ENCODE measurements at regions not wholly inside any gene's neighbourhood (a gene's known extent, or its start where the extent isn't known, plus 50 kb on each side); places are given as distances from the start of the nearest gene placed in this dataset.

DNA sequence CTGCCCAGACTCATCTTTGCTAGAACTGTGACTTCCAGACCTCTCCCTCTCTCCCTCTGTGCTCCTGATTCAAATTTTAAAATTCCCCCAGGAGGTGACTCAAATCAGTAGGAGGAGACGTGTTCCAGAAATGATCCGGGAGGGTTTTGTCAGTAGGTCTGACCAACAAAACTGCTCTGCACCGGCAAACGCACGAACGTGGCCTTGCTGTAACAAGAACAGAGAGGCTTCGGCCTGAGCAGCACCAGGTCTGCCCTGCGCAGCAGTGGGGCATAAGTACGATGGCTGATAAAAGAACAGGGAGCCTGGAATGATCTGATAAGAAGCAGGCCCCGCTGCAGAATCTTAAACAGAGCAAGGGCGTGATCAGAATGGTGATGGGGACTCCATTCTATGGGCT, 152.7 kb upstream of the AUTS2 start:
- TF ChIP-seq, protein P1, sequence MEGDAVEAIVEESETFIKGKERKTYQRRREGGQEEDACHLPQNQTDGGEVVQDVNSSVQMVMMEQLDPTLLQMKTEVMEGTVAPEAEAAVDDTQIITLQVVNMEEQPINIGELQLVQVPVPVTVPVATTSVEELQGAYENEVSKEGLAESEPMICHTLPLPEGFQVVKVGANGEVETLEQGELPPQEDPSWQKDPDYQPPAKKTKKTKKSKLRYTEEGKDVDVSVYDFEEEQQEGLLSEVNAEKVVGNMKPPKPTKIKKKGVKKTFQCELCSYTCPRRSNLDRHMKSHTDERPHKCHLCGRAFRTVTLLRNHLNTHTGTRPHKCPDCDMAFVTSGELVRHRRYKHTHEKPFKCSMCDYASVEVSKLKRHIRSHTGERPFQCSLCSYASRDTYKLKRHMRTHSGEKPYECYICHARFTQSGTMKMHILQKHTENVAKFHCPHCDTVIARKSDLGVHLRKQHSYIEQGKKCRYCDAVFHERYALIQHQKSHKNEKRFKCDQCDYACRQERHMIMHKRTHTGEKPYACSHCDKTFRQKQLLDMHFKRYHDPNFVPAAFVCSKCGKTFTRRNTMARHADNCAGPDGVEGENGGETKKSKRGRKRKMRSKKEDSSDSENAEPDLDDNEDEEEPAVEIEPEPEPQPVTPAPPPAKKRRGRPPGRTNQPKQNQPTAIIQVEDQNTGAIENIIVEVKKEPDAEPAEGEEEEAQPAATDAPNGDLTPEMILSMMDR (IDR thresholded peaks at IDR 0.05; ENCODE audit: low read depth, low read length, poor library complexity, severe bottlenecking), result no peak
- TF ChIP-seq EZH2phosphoT487 (IDR thresholded peaks at IDR 0.05; ENCODE audit: borderline replicate concordance, low read length), result no peak

Data from DOHH2 (cell line).